Erythroblast (primary cell): ENCODE measurements at regions not wholly inside any gene's neighbourhood (a gene's known extent, or its start where the extent isn't known, plus 50 kb on each side); places are given as distances from the start of the nearest gene placed in this dataset.

ENCODE experiments used
- GATA1 ChIP-seq: IDR thresholded peaks from 2 replicates; pipeline ENCODE4 v1.6.1; 2011; ENCODE audit warnings: low read depth, mild to moderate bottlenecking, control low read depth, low read length, moderate library complexity
- POLR2A ChIP-seq: IDR thresholded peaks from 2 replicates; pipeline ENCODE4 v1.6.1; 2011; ENCODE audit warnings: mild to moderate bottlenecking, low read length

GRCh38 chr1:94608142-94608851 is 66.7 kb upstream of the F3 start:
- TF ChIP-seq POLR2A = no peak
- TF ChIP-seq GATA1 = no peak
